GM18517 (cell line): ENCODE measurements at regions not wholly inside any gene's neighbourhood (a gene's known extent, or its start where the extent isn't known, plus 50 kb on each side); places are given as distances from the start of the nearest gene placed in this dataset.
"Not testable (repeated sequence)": the region's sequence is repeated elsewhere in the genome, so short reads cannot be mapped to it uniquely, and the experiment has no call there.

Source experiments
- ATAC-seq: cut with Tn5 transposase; IDR thresholded peaks from one replicate; pipeline ENCODE4 v1.9.1; 2021; ENCODE audit warnings: mild to moderate bottlenecking, moderate library complexity; ENCODE audit not compliant: unreplicated experiment

DNA sequence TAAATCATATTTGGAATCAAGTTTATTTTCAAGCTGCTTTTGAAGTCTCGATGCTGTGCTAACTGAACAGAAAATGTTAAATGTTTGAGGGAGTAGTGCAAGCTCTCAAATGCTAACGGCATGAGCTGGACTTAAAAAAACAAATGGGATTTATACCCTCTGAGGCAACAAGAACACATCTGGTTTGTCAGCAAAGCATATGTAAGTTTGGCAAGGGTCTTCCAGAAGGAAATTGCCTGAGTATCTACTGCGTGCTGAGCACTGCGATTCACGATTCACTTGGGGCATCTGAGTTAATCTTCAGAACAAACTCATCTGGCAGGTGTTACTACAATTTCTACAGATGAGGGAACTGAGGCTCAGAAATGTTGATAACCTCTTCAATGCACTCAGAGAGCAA is 98.4 kb upstream of the C9orf72 start:
- no peak for ATAC-seq

DNA sequence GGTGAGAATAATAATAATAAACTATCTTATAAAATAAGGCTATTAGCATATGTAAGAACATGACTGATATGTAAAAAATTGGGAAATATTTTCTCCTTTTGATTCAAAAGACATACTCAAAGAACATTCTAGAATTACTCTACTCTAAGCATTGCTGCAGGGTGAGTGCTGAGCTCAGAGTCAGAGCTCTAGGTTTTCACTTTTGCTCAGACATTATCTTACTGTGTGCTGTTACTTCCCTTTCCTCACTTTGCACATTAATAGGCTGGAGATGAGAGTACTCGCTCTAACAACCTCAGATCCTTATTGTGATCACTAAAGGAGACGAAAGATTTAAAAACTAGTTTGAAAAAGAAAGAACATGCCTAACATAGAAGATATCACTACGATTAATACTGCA is 99.4 kb upstream of the C9orf72 start:
- ATAC-seq = no peak

DNA sequence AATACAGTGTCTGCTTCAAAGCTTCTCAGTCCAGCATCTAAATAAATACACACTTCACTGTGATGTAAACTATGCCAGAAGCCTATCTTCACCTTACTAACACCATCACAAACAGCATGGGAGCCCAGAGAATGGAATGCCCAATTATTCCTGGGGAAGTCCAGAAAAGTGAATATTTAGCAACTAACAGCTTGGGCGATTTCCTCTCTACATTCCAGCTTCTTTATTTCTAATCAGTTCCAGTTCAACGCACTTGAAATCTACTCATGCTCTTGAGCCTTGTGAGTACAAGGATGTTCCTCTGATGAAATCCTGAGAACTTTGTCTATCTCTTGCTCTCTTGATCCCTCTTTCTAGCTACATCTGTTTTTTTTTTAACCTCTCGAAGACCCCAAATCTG is 100.4 kb upstream of the C9orf72 start:
- no peak for ATAC-seq

DNA sequence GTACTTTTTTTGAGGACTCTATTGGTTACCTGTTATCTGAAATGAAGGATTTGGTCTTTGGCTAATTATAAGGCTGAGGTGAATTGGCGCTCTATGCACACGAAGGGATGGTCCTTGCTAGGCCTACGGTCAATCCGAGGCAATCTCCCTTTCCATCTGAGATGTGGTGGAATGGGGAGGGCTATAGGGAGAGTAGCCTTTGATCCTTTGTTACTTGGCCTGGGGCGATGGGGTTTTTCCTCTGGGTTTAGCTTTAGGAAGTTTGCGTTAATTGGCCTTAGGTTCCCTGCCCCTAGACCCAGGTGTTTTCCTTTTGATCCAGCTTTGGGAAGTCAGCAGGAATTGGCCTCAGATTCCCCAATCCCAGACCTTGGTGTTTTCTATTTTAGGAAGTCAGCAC is 102.1 kb upstream of the C9orf72 start:
- no peak for ATAC-seq

DNA sequence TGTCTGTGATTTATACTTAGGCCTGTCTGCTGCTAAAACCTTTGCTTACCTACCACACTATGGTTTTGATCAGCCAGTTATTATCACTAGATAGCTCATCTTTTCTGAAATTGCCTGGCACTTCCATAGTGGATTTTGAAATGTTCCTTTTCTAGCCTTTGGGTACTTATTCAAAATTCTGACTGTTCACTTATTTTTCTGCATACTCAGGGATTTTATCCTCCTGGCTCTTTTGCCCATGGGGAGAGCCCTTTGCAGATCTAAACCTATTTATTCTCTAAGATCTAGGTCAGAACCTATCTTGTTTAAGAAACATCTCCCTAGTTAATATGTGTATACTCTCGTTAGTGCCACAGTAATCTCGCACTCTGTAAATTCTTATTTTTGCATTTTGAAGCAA is 103.5 kb upstream of the C9orf72 start:
- no peak for ATAC-seq

DNA sequence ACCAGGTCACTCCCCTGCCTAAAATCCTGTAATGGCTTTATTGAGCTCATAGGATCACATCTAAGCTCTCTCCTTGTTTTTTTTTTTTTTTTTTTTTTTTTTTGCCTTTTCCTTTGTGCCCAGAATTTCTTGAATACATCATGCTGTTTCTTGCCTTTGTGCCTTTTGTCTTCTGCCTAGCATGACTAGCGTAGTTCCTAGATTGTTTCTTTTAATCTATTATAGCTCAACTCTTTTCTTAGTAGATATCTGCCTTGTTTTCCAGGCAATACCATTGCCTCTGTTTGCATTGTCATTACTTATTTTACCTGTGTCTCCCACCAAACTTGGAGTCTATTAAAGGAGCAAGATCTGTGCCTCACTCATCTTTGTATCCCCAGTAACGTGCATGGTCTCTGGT is 106.1 kb upstream of the C9orf72 start:
- no peak for ATAC-seq

DNA sequence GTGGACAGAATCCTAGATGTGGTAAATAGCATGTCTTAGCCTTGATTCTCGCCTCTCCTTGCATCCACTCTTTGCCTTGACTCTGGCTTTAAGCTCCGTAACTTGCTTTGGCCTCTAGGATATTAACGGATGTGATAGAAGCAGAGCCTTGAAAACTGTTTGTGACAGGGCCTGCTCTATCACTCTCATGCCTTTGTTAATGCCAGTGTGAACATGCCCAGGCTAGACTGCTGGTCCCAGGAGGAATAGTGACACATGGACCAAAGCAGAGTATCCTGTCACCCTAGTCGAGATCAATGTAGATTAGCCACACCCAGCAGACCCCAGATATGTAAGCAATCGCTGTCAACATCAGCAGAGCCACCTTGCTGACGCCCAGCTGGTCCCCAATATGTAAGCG is 109.9 kb upstream of the C9orf72 start:
- ATAC-seq = no peak

DNA sequence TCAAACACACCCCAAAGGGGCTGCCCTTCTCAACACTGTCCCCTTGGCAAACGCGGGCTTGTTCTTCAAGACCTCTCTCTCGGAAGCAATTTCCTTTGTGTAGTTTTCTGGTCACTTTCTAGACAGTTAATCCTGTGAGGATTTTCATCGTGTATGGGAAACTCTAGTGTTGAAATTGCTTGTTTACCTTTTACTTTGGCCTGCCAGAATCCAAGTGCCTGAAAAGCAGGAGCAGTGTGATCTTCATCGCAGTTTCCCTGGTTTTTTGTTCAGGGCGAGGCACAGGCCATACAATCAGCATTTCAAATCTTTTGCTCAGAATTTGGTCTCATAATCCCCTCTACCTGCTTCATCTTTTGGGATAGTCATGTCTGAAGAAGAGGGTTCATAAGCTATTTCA is 115.7 kb upstream of the C9orf72 start:
- ATAC-seq = no peak

DNA sequence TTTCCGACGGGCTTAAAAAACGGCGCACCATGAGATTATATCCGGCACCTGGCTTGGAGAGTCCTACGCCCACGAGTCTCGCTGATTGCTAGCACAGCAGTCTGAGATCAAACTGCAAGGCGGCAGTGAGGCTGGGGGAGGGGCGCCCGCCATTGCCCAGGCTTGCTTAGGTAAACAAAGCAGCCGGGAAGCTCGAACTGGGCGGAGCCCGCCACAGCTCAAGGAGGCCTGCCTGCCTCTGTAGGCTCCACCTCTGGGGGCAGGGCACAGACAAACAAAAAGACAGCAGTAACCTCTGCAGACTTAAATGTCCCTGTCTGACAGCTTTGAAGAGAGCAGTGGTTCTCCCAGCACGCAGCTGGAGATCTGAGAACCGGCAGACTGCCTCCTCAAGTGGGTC is 117.5 kb upstream of the C9orf72 start:
- not testable (repeated sequence) for ATAC-seq

DNA sequence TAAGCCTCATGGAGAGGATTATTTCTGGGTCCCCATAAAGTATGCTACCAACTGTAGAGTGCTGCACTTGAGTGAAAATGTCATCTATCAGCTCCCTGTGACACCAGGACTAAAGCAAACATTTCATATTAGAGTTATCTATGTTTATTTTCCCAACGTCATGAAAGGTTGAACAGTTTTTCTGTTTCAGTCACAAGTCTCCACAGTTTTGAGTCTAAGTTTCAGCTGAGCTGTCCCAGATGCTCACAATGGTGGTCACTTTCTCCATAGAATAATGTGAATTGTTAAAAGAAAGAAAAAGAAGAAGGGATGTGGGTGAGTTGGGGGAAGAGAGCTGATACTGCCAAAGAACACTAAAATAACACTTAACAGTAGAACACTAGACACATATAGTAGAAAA is 126.3 kb upstream of the C9orf72 start:
- ATAC-seq = no peak

DNA sequence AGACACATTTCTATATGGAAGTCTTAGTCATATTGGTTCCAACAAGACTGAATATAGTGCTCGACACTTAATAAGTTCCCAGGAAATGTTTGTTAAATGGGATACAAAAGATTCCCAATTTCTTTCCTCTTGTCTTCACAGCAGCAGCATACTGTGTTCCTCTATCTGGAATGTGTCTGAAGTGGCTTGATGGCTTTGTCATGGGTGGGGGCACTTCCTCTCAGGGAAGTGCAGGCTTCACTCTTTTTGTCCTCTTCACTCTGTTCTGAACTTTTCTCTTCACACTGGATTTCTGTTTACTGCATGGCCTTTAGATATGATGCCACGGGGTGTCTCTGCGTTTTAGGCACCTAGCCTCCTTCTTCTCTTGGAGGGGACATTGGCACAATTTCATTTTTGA is 127.7 kb upstream of the C9orf72 start:
- no peak for ATAC-seq

DNA sequence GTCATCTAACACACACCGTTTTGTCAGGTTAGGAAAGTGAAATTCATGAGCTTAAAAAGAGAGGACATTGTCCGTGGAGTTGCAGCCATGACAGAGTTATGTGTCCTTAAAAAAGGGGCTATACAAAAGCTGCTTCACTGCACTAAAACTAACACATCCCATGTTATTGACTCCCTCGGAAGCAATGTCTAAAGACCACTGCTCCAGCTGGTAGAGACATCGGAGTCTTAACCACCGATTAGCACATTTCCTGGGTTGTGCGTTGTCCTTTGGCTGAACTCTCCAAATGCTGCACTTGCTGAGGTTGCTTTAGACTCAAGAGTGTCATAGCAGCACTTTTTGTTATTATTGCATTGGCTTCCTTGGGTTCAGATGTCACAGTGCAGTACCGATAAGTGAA is 128.3 kb upstream of the C9orf72 start:
- no peak for ATAC-seq

DNA sequence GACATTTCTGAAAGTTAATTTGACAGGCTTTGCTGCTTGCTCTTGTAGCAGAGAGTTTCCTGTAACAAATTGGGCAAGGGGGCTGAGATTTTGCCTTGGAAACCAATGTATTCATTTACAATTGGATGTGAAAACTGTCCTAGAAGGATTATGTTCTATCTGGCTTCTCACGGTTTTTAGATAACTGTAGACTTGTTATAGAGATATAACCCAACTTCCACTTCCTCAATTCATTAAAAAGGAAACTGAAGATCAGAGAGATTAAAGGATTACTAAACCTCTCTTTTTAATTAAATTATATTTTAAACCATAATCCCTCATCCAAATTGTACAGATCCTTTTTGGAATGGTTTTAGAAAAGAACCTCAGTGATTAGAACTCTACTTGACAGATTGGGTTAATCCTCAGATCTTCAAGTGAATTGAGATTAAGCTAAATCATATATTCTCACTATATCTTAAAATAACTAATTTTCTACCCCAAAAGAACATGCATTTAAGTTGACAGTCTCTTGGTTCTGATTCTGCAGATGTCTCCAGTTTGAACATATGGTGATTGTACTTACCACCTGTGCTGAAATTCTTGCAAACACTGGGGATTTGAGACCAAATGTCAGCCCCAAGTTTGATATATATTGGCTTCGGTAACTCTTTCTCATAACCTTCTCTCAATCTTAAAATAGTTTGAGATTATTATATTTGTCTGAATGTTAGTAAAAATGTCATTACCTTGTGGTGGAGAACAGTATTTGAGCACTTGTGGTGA is 130.1 kb upstream of the C9orf72 start:
- ATAC-seq = no peak

DNA sequence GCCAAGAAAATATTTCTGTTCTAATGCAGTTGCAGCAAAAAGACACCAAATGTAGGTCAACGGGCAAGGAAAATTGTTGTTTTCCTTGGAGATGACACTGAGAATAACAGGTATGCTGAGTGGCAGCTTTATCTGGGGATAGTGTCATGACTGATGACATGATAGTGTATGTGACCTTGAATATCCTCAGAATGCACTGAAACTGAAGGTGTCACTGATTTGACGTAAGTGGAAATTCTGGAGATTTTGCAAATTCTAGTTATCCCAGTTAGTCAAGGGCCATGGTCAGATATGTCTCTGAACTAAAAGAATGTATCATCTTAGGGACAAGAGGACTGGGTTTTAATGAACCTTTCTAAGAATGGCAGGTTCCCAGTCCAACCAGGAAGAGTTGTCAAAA is 138.0 kb upstream of the C9orf72 start:
- no peak for ATAC-seq

DNA sequence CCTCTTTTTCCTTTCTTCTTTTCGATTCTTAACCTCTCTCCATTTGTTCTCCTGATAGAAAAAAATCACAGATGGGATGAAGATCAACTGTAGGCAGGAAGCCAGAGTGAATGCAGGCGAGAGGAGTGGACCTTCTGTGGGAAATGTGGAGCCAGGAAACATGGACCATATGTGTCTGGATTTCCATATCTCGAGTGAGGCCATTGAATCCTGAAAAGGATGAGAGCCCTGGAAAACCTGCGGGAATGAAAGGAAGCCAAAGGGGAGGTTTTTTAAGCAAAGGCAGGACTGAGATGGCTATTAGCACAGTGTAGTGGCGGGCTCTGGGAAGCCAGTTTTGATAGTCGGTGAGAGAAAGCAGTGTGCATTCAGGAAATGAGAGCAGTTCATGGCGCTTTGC is 139.5 kb upstream of the C9orf72 start:
- ATAC-seq = no peak

DNA sequence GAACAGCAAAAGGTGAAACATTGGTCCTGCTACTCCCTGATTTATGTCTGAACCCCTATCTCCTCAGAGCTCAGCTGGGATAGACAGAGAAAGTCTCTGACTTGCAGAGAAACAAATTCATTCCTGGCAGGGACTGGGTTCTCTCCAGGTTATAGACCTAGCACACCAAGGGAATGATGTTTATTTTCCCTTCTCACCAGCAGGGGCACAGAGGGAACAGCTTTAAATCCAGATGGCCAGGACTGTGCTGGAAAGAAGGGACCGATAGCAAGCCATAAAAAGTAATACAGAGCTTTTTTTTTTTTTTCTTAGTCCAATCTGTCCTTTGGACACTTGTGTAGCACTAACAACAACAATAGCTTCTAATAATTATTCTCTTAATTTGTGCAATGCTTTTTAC is 141.1 kb upstream of the C9orf72 start:
- no peak for ATAC-seq

DNA sequence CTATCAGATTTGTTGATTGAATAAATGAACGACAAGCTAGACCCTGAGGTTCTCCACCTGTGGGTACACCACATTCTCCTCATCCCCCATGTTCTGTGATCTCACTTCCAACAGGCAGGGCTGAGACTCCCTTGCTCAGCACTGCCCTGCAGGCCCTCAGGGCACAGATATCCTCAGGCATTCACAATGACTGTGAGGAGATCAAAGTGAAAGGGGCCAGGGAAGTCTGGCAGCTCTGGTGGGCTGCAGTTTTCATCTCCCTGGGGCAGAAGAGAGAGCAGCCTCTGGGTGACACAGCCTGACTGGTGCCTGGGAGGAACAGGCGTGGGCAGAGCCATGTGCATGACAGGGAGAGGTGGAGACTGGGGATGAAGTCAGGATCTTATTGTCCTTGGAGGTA is 142.4 kb upstream of the C9orf72 start:
- no peak for ATAC-seq

DNA sequence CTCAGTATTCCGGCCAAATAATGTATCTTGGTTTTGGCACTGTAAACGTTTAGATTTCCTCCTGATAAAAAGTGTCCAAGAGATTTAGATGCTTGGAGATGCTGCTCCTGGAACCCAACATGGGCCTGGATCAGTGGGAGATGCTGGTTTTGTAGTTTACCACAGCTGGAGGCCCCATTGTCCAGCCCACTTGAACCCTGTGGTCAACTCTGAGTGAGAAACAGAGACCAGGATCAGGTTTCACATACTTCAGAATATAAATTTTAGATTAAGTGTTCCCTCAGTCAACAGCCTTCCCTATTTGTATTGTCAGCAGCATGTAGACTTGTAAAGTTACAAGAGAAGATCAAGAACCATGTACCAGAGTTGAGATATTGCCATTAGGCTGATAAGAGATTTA is 144.7 kb upstream of the C9orf72 start:
- no peak for ATAC-seq

DNA sequence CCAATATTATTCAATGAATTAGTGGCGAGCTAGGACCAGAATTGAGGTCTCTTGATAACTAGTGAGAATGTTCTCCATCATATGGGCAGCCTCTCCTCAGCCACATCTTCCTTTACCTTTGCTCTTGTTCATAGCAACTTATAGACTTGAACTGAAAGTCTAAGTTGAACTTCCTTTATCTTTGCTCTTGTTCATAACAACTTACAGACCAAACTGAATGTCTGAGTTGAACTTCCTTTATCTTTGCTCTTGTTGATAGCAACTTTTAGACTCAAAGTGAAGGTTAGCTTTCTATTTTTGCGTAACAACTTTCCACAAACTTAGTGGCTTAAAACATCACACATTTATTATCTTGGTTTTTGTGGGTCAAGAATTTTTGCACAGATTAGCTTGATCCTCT is 146.4 kb upstream of the C9orf72 start:
- ATAC-seq = no peak

DNA sequence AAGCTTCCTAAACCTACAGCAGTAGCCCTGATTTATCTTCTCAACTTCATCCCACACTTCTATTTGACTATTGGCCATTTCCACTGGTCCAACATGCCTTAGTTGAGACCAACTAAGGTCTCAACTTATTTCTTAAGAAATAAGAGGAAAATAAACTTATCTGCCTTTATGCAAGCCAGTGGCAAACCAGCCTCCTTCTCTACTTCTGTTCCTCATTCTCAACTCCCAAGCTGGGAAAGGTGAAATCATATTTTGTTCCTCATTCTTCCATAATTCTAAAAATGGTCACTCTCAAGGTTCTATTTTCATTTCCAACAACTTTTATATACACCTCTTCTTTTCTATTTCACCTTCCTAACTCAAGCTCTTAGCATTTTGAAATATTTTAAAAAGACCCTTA is 149.6 kb upstream of the C9orf72 start:
- ATAC-seq = no peak

DNA sequence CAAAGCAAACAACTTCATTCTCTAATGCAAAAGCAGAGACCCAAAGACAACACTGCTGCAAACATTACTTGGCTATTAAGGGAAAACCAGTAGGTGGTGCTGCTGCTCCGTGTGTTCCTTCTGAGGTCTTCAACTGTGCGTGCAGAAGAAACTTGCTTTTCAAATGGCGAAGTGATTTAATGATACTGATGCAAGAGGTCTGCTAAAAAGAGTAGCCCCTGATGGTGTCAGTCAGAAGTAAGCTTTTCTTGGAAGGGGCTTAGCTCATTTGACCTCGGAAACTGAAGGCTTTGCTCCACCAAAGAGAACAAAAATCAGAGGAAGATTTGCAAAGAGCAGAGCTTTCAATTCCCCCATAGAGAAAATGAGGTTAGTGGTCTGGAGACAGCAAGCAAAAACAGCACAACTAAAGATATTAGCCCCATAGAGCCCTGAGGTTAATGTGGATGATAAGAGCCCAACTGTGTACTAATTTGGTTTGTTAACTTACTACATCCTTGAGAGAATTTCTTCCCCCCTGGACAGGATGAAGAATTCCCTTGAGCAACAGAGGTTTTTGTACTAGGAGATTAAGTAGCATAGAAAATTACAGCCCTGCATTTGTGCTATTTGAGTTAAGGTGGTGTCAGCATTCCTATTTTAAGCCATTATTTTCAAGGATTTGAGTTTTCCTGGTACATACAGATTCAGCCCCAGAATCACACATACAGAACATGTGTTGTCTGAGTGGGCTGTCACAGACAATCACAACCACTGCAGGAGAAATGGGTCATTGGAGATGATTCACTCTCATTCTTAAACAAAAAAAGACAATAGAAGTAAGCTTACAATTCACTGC is 153.2 kb upstream of the C9orf72 start:
- peak; percentile 77 for ATAC-seq

DNA sequence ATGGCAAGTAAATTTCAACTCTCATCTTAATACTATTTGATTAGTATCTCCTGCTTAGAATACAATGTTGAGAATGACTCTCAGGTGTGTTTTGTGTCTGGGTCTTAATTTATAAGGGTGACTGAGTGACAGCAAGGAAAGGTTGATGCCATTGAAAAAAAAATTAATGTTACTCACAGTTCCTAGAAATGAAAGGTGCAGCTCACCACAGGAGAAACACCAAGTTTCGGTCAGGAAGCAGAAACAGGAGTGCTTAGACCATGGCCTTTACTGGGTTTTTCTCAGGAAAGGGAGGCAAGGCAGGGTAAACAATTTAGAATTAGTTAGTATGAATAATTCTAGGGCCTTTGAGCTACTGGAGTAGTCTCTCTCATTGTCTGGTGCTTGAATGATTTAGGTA is 159.2 kb upstream of the C9orf72 start:
- ATAC-seq = no peak

DNA sequence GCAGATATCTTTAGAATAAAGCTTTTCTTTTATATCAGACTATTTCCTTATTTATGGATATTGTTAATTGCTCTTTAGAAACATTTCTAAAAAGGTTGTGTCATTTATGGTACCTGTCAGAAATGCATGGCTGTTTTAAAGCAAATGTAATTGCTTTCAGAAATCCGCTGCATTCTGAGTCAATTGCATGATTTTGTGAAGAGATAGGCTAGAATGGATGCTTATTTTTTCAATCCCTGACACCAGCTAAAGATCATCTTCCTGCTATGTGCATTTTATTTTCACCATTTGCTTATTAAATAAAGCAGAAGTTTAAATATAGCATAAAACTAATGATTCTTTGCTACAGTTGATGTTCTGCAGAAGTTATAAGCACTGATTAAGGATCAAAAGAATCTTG is 170.2 kb upstream of the C9orf72 start:
- no peak for ATAC-seq
